ENCODE measurements at regions not wholly inside any gene's neighbourhood (a gene's known extent, or its start where the extent isn't known, plus 50 kb on each side); places are given as distances from the start of the nearest gene placed in this dataset.

DNA sequence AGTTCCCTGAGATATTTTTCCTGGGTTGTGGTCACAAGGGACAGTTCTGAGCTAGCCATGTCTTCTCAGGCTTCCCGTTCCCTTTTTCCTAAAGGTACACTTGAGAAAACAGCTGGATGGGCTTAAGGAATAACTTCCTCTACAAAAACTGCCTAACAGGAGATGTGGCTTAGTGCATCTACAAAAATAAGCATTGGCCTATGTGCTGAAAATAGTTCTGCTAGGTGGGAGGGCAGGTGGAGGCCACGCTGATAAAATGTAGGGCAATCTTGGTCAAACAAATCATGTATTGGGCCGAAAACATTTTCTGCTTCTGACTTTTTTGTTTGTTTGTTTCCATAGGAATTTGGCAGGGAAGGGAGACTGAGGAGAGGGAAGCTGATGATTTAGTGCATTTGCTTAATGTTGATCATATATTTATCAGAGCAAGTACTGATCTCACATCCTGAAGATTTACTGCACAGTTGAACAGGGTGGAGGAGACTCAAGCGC lies 409.4 kb upstream of the FZD8 start:
- TF ChIP-seq, protein P1, sequence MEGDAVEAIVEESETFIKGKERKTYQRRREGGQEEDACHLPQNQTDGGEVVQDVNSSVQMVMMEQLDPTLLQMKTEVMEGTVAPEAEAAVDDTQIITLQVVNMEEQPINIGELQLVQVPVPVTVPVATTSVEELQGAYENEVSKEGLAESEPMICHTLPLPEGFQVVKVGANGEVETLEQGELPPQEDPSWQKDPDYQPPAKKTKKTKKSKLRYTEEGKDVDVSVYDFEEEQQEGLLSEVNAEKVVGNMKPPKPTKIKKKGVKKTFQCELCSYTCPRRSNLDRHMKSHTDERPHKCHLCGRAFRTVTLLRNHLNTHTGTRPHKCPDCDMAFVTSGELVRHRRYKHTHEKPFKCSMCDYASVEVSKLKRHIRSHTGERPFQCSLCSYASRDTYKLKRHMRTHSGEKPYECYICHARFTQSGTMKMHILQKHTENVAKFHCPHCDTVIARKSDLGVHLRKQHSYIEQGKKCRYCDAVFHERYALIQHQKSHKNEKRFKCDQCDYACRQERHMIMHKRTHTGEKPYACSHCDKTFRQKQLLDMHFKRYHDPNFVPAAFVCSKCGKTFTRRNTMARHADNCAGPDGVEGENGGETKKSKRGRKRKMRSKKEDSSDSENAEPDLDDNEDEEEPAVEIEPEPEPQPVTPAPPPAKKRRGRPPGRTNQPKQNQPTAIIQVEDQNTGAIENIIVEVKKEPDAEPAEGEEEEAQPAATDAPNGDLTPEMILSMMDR (IDR thresholded peaks at IDR 0.05; ENCODE audit: low read length) = no peak
- TF ChIP-seq EZH2phosphoT487 (IDR thresholded peaks at IDR 0.05; ENCODE audit: low read length) (no peak), EZH2 (optimal IDR thresholded peaks at IDR 0.05; ENCODE audit: low read depth, low read length) (no peak)

Data from MM.1S (cell line).